Neuronal stem cell (in vitro differentiated cells): ENCODE measurements at regions not wholly inside any gene's neighbourhood (a gene's known extent, or its start where the extent isn't known, plus 50 kb on each side); places are given as distances from the start of the nearest gene placed in this dataset.

ENCODE experiments used
- DNase-seq: peaks from one replicate; pipeline ENCODE4 v3.0.0-alpha.2; 2013; ENCODE audit warnings: low spot score
- H2AFZ ChIP-seq: one replicate; pipeline ENCODE4 v1.6.1; 2013; ENCODE audit warnings: mild to moderate bottlenecking, low read length, inconsistent platforms
- H2AK5ac ChIP-seq: 2 replicates; pipeline ENCODE4 v1.6.1; 2013; ENCODE audit warnings: low read depth, mild to moderate bottlenecking, inconsistent platforms, low read length, moderate library complexity, mixed read lengths
- H2BK120ac ChIP-seq: 2 replicates; pipeline ENCODE4 v1.6.1; 2013; ENCODE audit warnings: low read depth, mild to moderate bottlenecking, inconsistent platforms, low read length, moderate library complexity, mixed read lengths
- H2BK12ac ChIP-seq: one replicate; pipeline ENCODE4 v1.6.1; 2013; ENCODE audit warnings: low read length, inconsistent platforms
- H2BK15ac ChIP-seq: 2 replicates; pipeline ENCODE4 v1.6.1; 2013; ENCODE audit warnings: mild to moderate bottlenecking, low read length, inconsistent platforms, mixed read lengths
- H2BK5ac ChIP-seq: one replicate; pipeline ENCODE4 v1.6.1; 2013; ENCODE audit warnings: inconsistent platforms, mild to moderate bottlenecking, low read length, moderate library complexity
- H3K14ac ChIP-seq: one replicate; pipeline ENCODE4 v1.6.1; 2013; ENCODE audit warnings: low read length, inconsistent platforms
- H3K18ac ChIP-seq: 2 replicates; pipeline ENCODE4 v1.6.1; 2013; ENCODE audit warnings: low read length, inconsistent platforms
- H3K23ac ChIP-seq: 2 replicates; pipeline ENCODE4 v1.6.1; 2013; ENCODE audit warnings: low read depth, mild to moderate bottlenecking, mixed read lengths, low read length, inconsistent platforms; ENCODE audit not compliant: poor library complexity
- H3K27ac ChIP-seq: replicated peaks from 3 replicates; pipeline ENCODE4 v1.5.1; 2013; ENCODE audit warnings: low read length, inconsistent platforms
- H3K27me3 ChIP-seq, 3 experiments: 2 replicates each; pipeline ENCODE4 v1.6.1; 2013; ENCODE audit warnings: low read length in 3 of 3, mild to moderate bottlenecking in 2 of 3, inconsistent platforms in 1 of 3, low read depth in 1 of 3, mixed read lengths in 1 of 3, moderate library complexity in 1 of 3; ENCODE audit not compliant: control insufficient read depth in 3 of 3, insufficient read depth in 3 of 3
- H3K36me3 ChIP-seq, 2 donors: replicated peaks in 1 of 2; 2 replicates each; pipeline ENCODE4 v1.6.1; 2013; ENCODE audit warnings: low read length in 2 of 2; ENCODE audit not compliant: control insufficient read depth in 2 of 2, insufficient read depth in 2 of 2
- H3K4ac ChIP-seq: 2 replicates; pipeline ENCODE4 v1.6.1; 2013; ENCODE audit warnings: inconsistent platforms, mild to moderate bottlenecking, low read length, moderate library complexity
- H3K4me1 ChIP-seq, 2 donors: 1 replicate in 1 of 2; 2 replicates in 1 of 2; pipeline ENCODE4 v1.6.1; 2013; ENCODE audit warnings: low read length in 2 of 2, low read depth in 1 of 2; ENCODE audit not compliant: control insufficient read depth in 2 of 2, insufficient read depth in 1 of 2
- H3K4me2 ChIP-seq: one replicate; pipeline ENCODE4 v1.6.1; 2013; ENCODE audit warnings: mild to moderate bottlenecking, low read length, inconsistent platforms; ENCODE audit not compliant: insufficient read depth, poor library complexity, severe bottlenecking
- H3K4me3 ChIP-seq, 2 donors: 2 replicates each; pipeline ENCODE4 v1.5.1; 2013; ENCODE audit warnings: low read length in 2 of 2, mild to moderate bottlenecking in 2 of 2, inconsistent platforms in 1 of 2, moderate library complexity in 1 of 2
- H3K79me1 ChIP-seq: one replicate; pipeline ENCODE4 v1.6.1; 2013; ENCODE audit warnings: low read depth, mild to moderate bottlenecking, inconsistent platforms, low read length, moderate library complexity
- H3K9ac ChIP-seq: one replicate; pipeline ENCODE4 v1.6.1; 2013; ENCODE audit warnings: mild to moderate bottlenecking, low read depth, low read length, inconsistent platforms; ENCODE audit not compliant: poor library complexity
- H3K9me3 ChIP-seq, 2 donors: replicated peaks in 1 of 2; 2 replicates each; pipeline versions ENCODE3 to v1.6.1; 2013; ENCODE audit warnings: low read length in 2 of 2, mild to moderate bottlenecking in 2 of 2, inconsistent platforms in 1 of 2, low read depth in 1 of 2, mixed read lengths in 1 of 2, moderate library complexity in 1 of 2; ENCODE audit not compliant: control insufficient read depth in 2 of 2, insufficient read depth in 1 of 2
- H4K8ac ChIP-seq: one replicate; pipeline ENCODE4 v1.6.1; 2013; ENCODE audit warnings: low read depth, mild to moderate bottlenecking, inconsistent platforms, low read length, moderate library complexity
- H4K91ac ChIP-seq: one replicate; pipeline ENCODE4 v1.6.1; 2013; ENCODE audit warnings: low read length, low read depth, mild to moderate bottlenecking, inconsistent platforms; ENCODE audit not compliant: poor library complexity
- WGBS, 2 donors: extraction: QIAGEN DNeasy Blood & Tissue Kit; methylation state at CpG; one replicate each; pipeline ENCODE4 v1.1.7; 2013; ENCODE audit warnings: missing lambda C conversion rate in 2 of 2, mixed read lengths in 1 of 2; ENCODE audit not compliant: insufficient read length in 2 of 2, insufficient replicate concordance in 1 of 2; ENCODE audit errors: extremely low coverage in 2 of 2; 5-methylcytosine and 5-hydroxymethylcytosine counted together

DNA sequence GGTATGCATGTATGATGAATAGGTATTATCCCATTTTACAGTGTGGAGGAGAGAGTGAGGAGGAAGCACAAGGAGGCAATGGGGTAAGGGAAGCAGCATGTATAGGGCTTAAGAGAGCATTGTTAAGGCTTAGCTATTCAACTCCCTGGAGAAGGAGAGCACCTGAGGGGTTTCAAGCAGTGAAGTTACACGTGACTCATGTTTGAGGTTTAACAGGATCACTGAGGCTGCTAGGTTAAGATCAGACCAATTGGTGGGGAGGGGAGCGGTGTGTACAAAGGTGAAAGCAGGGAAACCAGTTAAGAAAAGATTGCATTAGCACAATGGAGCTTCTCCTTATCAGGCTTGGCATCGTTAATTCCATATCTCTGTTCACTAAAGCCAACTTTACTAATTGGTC, 64.4 kb upstream of the NHSL1 start:
- Histone ChIP-seq H3K14ac (no peak overlapping the region), H3K4me1 (peaks cover 4 to 8% of the 10 kb centered on the region in 2 donors), H2BK5ac (no peak overlapping the region), H3K27me3 (no peaks in the 10 kb centered on the region), H3K23ac (no peak overlapping the region), H2BK120ac (no peak overlapping the region), H3K9me3 (peaks cover 0 to 9% of the 10 kb centered on the region in 2 donors), H2BK12ac (no peak overlapping the region), H3K4ac (no peak overlapping the region), H3K9ac (no peak overlapping the region), H3K79me1 (no peaks in the 10 kb centered on the region), H2AK5ac (no peak overlapping the region), H2AFZ (no peak overlapping the region), H3K4me3 (no peak overlapping the region), H3K36me3 (peaks cover 3 to 9% of the 10 kb centered on the region in 2 donors), H3K27ac (no peak overlapping the region), H3K18ac (no peak overlapping the region), H2BK15ac (no peak overlapping the region), H3K4me2 (no peak overlapping the region), H4K8ac (no peak overlapping the region), H4K91ac (no peak overlapping the region)
- no CpG with 5 or more reads among the region's 3 CpGs for WGBS, 2 donors
- DNase-seq, result no peak

DNA sequence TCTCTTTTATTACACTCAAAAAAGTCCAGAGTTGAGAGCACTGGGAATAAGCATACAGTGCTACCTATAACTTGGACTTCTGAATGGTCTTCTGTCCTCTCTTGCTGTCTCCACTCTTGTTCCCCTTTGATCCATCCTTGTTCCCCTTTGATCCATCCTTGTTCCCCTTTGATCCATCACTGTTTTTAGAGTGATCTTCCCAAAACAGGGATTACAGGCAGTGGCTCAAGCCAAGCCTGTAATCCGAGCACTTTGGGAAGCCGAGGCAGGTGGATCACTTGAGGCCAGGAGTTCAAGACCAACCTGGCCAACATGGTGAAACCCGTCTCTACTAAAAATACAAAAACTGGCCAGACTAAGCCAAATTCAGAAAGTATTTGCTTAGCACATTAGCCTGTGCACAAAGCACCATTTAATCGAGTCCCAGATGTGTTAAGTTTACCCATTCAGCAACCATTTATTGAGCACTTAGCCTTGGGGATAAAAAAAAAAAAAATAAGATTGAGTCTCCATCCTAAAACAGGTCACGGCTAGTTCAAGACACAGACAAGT, 65.0 kb upstream of the NHSL1 start:
- Histone ChIP-seq H3K4me1 (peaks cover 10% of the 10 kb centered on the region in 2 donors), H3K18ac (no peak overlapping the region), H3K4me3 (no peak overlapping the region), H3K79me1 (peaks cover 2% of the 10 kb centered on the region), H3K4ac (no peak overlapping the region), H4K91ac (no peak overlapping the region), H3K14ac (no peak overlapping the region), H2BK12ac (no peak overlapping the region), H2AFZ (no peak overlapping the region), H4K8ac (no peak overlapping the region), H3K36me3 (peaks cover 3 to 9% of the 10 kb centered on the region in 2 donors), H2BK15ac (no peak overlapping the region), H2BK120ac (no peak overlapping the region), H3K27ac (no peak overlapping the region), H2AK5ac (no peak overlapping the region), H3K27me3 (no peaks in the 10 kb centered on the region), H3K9ac (no peak overlapping the region), H3K23ac (no peak overlapping the region), H3K4me2 (no peak overlapping the region), H2BK5ac (no peak overlapping the region), H3K9me3 (peaks cover 0 to 9% of the 10 kb centered on the region in 2 donors)
- WGBS, 2 donors, result no CpG with 5 or more reads among the region's 5 CpGs
- no peak for DNase-seq

DNA sequence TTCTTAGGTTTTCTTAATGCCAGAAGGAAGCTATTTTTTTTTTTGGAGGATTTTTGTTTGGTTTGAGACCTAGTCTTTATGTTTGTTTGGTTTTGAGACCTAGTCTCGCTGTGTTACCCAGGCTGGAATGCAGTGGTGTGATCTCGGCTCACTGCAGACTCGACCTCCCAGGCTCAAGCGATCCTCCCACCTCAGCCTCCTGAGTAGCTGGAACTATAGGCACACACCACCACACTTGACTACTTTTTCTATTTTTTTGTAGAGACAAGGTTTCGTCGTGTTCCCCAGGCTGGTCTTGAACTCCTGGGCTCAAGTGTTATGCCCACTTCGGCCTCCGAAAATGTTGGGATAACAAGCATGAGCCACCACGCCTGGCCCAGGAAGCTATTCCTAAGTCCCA, 67.8 kb upstream of the NHSL1 start:
- Histone ChIP-seq H3K79me1 (peaks cover 2% of the 10 kb centered on the region), H4K8ac (no peak overlapping the region), H3K4me3 (no peak overlapping the region), H3K9ac (no peak overlapping the region), H2BK5ac (no peak overlapping the region), H2AFZ (no peak overlapping the region), H4K91ac (no peak overlapping the region), H3K4me1 (peaks cover 8 to 13% of the 10 kb centered on the region in 2 donors), H3K27me3 (no peaks in the 10 kb centered on the region), H2BK12ac (no peak overlapping the region), H3K23ac (no peak overlapping the region), H3K18ac (no peak overlapping the region), H2BK15ac (no peak overlapping the region), H3K14ac (no peak overlapping the region), H2BK120ac (no peak overlapping the region), H3K9me3 (peaks cover 0 to 3% of the 10 kb centered on the region in 2 donors), H3K36me3 (peaks cover 3 to 9% of the 10 kb centered on the region in 2 donors), H3K27ac (no peak overlapping the region), H3K4me2 (no peak overlapping the region), H3K4ac (no peak overlapping the region), H2AK5ac (no peak overlapping the region)
- WGBS, 2 donors, result no CpG with 5 or more reads among the region's 9 CpGs
- DNase-seq, result no peak

DNA sequence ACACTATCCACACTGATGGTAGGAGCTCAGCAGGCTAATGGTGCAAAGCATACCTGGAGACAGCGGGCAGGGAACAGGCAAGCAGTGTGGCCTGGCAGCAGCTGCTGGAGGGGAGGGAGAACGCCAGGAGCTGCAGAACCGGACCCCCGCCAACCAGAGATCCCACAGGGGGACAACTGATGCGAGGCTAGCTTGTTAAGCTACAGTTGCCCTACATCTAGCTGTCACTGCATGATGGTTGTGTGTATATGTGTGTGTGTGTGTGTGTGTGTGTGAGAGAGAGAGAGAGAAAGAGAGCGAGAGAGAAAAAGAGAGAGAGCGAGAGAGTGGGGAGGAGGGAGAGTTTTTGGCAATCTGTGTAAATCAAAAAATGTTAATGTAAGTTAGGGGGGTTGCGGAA, 69.7 kb upstream of the NHSL1 start:
- no peak overlapping the region for H2BK5ac ChIP-seq
- no peak overlapping the region for H2BK120ac ChIP-seq
- no peak overlapping the region for H3K4me2 ChIP-seq
- H3K36me3 ChIP-seq, result peaks cover 2 to 9% of the 10 kb centered on the region in 2 donors
- no peak overlapping the region for H3K14ac ChIP-seq
- H3K27me3 ChIP-seq, result no peaks in the 10 kb centered on the region
- H3K4me1 ChIP-seq, result peaks cover 9 to 19% of the 10 kb centered on the region in 2 donors
- no peak overlapping the region for H3K23ac ChIP-seq
- peak overlapping the region; percentile 50 to 66 for H3K4me3 ChIP-seq
- H3K18ac ChIP-seq, result no peak overlapping the region
- DNase-seq, result no peak
- peak overlapping the region; percentile 56 for H3K9ac ChIP-seq
- H2AFZ ChIP-seq, result no peak overlapping the region
- no peak overlapping the region for H4K91ac ChIP-seq
- 100% methylated on average over 2 of the region's 8 CpGs; no CpG with 5 or more reads in 1 of the 2 donors for WGBS, 2 donors
- peak overlapping the region; percentile 65 for H2BK12ac ChIP-seq
- H3K4ac ChIP-seq, result no peak overlapping the region
- H3K79me1 ChIP-seq, result peaks cover 2% of the 10 kb centered on the region
- H2AK5ac ChIP-seq, result no peak overlapping the region
- no peak overlapping the region for H4K8ac ChIP-seq
- H3K27ac ChIP-seq, result no peak overlapping the region
- no peak overlapping the region for H2BK15ac ChIP-seq
- peaks cover 0 to 3% of the 10 kb centered on the region in 2 donors for H3K9me3 ChIP-seq
